Caco-2 (cell line): ENCODE measurements at regions not wholly inside any gene's neighbourhood (a gene's known extent, or its start where the extent isn't known, plus 50 kb on each side); places are given as distances from the start of the nearest gene placed in this dataset.

Source experiments
- BruUV-seq: library from RNA; stranded (reverse); fragments of 400-500 nt; replicated peaks from 2 replicates; lab custom pipeline; 2021; lab: Mats Ljungman, UMichigan
- CTCF ChIA-PET: fragments of 300-600 bp; sonication (Branson Sonifier 250); formaldehyde crosslinking; loops from one replicate; lab custom pipeline; 2022; ENCODE audit warnings: antibody characterized with exemption; lab: Charles Lee
- POLR2A ChIA-PET: fragments of 300-600 bp; sonication (Branson Sonifier 250); formaldehyde crosslinking; loops from one replicate; lab custom pipeline; 2022; ENCODE audit warnings: antibody characterized with exemption; lab: Charles Lee
- DNase-seq, 2 experiments: peaks; one replicate each; pipeline versions ENCODE4 v3.0.0 to v3.0.0-alpha.2; 2020 to 2022
- H3K27me3 ChIP-seq: replicated peaks from 2 replicates; pipeline ENCODE4 v1.6.0; 2011; ENCODE audit warnings: low read length; ENCODE audit not compliant: control insufficient read depth, insufficient read depth
- H3K36me3 ChIP-seq: 2 replicates; pipeline ENCODE4 v1.5.1; 2011; ENCODE audit warnings: low read length; ENCODE audit not compliant: control insufficient read depth, insufficient read depth
- H3K4me1 ChIP-seq: fragments of 250-450 bp; sonication (Bioruptor Pico); 2 replicates; pipeline ENCODE4 v1.5.1; 2020; ENCODE audit warnings: mild to moderate bottlenecking
- H3K4me3 ChIP-seq: 2 replicates; pipeline ENCODE4 v1.5.1; 2011; ENCODE audit warnings: low read depth, mild to moderate bottlenecking, control low read depth, low read length
- H3K9me3 ChIP-seq: fragments of 250-450 bp; sonication (Bioruptor Pico); 2 replicates; pipeline ENCODE4 v1.5.1; 2020; ENCODE audit warnings: mild to moderate bottlenecking, moderate library complexity
- H3K27ac Mint-ChIP-seq: one replicate; pipeline ENCODE4 v1.8.0; 2022; ENCODE audit warnings: mixed read lengths; ENCODE audit not compliant: unreplicated experiment
- H3K27me3 Mint-ChIP-seq: one replicate; pipeline ENCODE4 v1.8.0; 2022; ENCODE audit warnings: mixed read lengths; ENCODE audit not compliant: insufficient read depth, unreplicated experiment
- H3K36me3 Mint-ChIP-seq: one replicate; pipeline ENCODE4 v1.8.0; 2022; ENCODE audit warnings: mild to moderate bottlenecking, mixed read lengths; ENCODE audit not compliant: insufficient read depth, unreplicated experiment
- H3K4me1 Mint-ChIP-seq: one replicate; pipeline ENCODE4 v1.8.0; 2022; ENCODE audit warnings: low read depth, mixed read lengths; ENCODE audit not compliant: unreplicated experiment
- H3K4me3 Mint-ChIP-seq: one replicate; pipeline ENCODE4 v1.8.0; 2022; ENCODE audit warnings: mild to moderate bottlenecking, moderate library complexity, mixed read lengths; ENCODE audit not compliant: unreplicated experiment
- H3K9me3 Mint-ChIP-seq: one replicate; pipeline ENCODE4 v1.8.0; 2022; ENCODE audit warnings: mixed read lengths; ENCODE audit not compliant: unreplicated experiment
- intact Hi-C: fragments of 100-400 bp; cut with micrococcal nuclease; formaldehyde crosslinking; loops from one replicate; pipeline ENCODE4 v1.10.0; 2022; ENCODE audit not compliant: unreplicated experiment
- TF ChIP-seq, protein P1 (sequence below), 2 experiments: fragments of 200-600 bp in 1 of 2; IDR thresholded peaks; 1 replicate in 1 of 2; 2 replicates in 1 of 2; pipeline versions ENCODE4 v1.5.1 to v1.8.0; 2011 to 2022; ENCODE audit warnings: antibody characterized with exemption in 1 of 2, control low read depth in 1 of 2, inconsistent platforms in 1 of 2, low read depth in 1 of 2, low read length in 1 of 2, mild to moderate bottlenecking in 1 of 2, moderate library complexity in 1 of 2; ENCODE audit not compliant: insufficient read depth in 1 of 2, severe bottlenecking in 1 of 2, unreplicated experiment in 1 of 2

DNA sequence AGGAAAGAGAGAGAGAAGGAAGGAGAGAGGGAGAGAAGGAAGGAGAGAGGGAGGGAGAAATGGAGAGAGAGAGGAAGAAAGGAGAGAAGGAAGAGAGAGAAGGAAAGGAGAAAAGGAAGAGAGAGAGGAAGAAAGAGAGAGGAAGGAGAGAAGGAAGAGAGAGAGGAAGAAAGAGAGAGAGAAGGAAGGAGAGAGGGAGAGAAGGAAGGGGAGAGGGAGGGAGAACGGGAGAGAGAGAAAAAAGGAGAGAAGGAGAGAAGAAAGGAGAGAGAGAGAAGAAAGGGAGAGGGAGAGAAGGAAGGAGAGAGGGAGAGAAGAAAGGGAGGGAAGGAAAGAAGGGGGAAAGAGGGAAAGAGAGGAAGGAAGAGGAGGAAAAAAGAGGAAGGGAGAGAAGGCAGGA, 1070.7 kb downstream of the UQCRFS1 start:
- Mint-ChIP-seq H3K4me3 (no peak overlapping the region), H3K27ac (no peak overlapping the region), H3K27me3 (peaks cover 7% of the 10 kb centered on the region), H3K36me3 (no peaks in the 10 kb centered on the region), H3K4me1 (no peaks in the 10 kb centered on the region), H3K9me3 (peaks cover 22% of the 10 kb centered on the region)
- TF ChIP-seq, protein P1, sequence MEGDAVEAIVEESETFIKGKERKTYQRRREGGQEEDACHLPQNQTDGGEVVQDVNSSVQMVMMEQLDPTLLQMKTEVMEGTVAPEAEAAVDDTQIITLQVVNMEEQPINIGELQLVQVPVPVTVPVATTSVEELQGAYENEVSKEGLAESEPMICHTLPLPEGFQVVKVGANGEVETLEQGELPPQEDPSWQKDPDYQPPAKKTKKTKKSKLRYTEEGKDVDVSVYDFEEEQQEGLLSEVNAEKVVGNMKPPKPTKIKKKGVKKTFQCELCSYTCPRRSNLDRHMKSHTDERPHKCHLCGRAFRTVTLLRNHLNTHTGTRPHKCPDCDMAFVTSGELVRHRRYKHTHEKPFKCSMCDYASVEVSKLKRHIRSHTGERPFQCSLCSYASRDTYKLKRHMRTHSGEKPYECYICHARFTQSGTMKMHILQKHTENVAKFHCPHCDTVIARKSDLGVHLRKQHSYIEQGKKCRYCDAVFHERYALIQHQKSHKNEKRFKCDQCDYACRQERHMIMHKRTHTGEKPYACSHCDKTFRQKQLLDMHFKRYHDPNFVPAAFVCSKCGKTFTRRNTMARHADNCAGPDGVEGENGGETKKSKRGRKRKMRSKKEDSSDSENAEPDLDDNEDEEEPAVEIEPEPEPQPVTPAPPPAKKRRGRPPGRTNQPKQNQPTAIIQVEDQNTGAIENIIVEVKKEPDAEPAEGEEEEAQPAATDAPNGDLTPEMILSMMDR (IDR thresholded peaks at IDR 0.05; ENCODE audit: insufficient read depth in 1 of 2, low read depth in 1 of 2, low read length in 1 of 2, severe bottlenecking in 1 of 2, unreplicated experiment in 1 of 2): no peak
- no peaks in the 10 kb centered on the region for H3K9me3 ChIP-seq
- BruUV-seq: no TSS peak
- H3K36me3 ChIP-seq: no peaks in the 10 kb centered on the region
- POLR2A ChIA-PET: no interaction called here
- no peaks in the 10 kb centered on the region for H3K4me1 ChIP-seq
- intact Hi-C loops: no loop called here
- no peak for DNase-seq
- H3K4me3 ChIP-seq: no peak overlapping the region
- CTCF ChIA-PET: no interaction called here
- no peaks in the 10 kb centered on the region for H3K27me3 ChIP-seq

DNA sequence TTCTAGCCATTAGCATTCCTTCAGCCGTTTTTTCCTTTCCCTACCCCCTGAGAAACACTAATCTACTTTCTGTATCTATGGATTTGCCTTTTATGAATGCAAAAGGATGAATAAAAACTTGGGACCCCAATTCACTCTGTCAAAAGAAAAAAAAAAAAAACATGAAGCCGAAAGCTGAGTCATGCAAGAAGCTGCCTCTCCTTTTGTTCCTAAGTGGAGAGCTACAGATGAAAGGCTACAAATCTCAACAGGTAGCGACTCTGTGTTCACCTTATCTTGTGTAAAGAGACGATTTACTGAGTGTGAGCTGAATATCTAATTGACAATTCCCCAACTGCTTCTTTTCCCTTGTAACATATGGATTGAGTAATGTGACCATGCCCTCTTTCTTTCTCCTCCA, 1072.8 kb downstream of the UQCRFS1 start:
- TF ChIP-seq, protein P1 (IDR thresholded peaks at IDR 0.05; ENCODE audit: insufficient read depth in 1 of 2, low read depth in 1 of 2, low read length in 1 of 2, severe bottlenecking in 1 of 2, unreplicated experiment in 1 of 2): no peak
- Mint-ChIP-seq H3K4me3 (no peak overlapping the region), H3K27me3 (peaks cover 2% of the 10 kb centered on the region), H3K4me1 (no peaks in the 10 kb centered on the region), H3K9me3 (peaks cover 31% of the 10 kb centered on the region), H3K36me3 (no peaks in the 10 kb centered on the region), H3K27ac (no peak overlapping the region)
- DNase-seq: no peak
- BruUV-seq: no TSS peak
- H3K4me3 ChIP-seq: no peak overlapping the region
- intact Hi-C loops: no loop called here
- no peaks in the 10 kb centered on the region for H3K27me3 ChIP-seq
- H3K4me1 ChIP-seq: no peaks in the 10 kb centered on the region
- no peaks in the 10 kb centered on the region for H3K36me3 ChIP-seq
- H3K9me3 ChIP-seq: no peaks in the 10 kb centered on the region
- ChIA-PET CTCF (no interaction called here), POLR2A (no interaction called here)

GRCh38 chr19:28137772-28138171, 1075.2 kb downstream of the UQCRFS1 start:
- H3K4me1 Mint-ChIP-seq: no peaks in the 10 kb centered on the region
- H3K27me3 Mint-ChIP-seq: no peaks in the 10 kb centered on the region
- no peaks in the 10 kb centered on the region for H3K9me3 ChIP-seq
- ChIA-PET CTCF (no interaction called here), POLR2A (no interaction called here)
- H3K27ac Mint-ChIP-seq: no peak overlapping the region
- no peak overlapping the region for H3K4me3 Mint-ChIP-seq
- no peak overlapping the region for H3K4me3 ChIP-seq
- TF ChIP-seq, protein P1 (IDR thresholded peaks at IDR 0.05; ENCODE audit: insufficient read depth in 1 of 2, low read depth in 1 of 2, low read length in 1 of 2, severe bottlenecking in 1 of 2, unreplicated experiment in 1 of 2): no peak
- no peak for DNase-seq
- no TSS peak for BruUV-seq
- H3K27me3 ChIP-seq: no peaks in the 10 kb centered on the region
- intact Hi-C loops: no loop called here
- peaks cover 39% of the 10 kb centered on the region for H3K9me3 Mint-ChIP-seq
- no peaks in the 10 kb centered on the region for H3K36me3 Mint-ChIP-seq
- H3K36me3 ChIP-seq: no peaks in the 10 kb centered on the region
- H3K4me1 ChIP-seq: no peaks in the 10 kb centered on the region
